Mucosa of gallbladder (tissue), 1 donor: ENCODE measurements at regions not wholly inside any gene's neighbourhood (a gene's known extent, or its start where the extent isn't known, plus 50 kb on each side); places are given as distances from the start of the nearest gene placed in this dataset.
"Not testable (repeated sequence)": the region's sequence is repeated elsewhere in the genome, so short reads cannot be mapped to it uniquely, and the experiment has no call there.

ENCODE experiments used
- DNase-seq: peaks from one replicate; pipeline ENCODE4 v3.0.0-alpha.2; 2020; ENCODE audit warnings: low spot score
- donor health status: DM: no; HTN: no; CAD: no.

GRCh38 chr17:71080937-71081336, 911.6 kb downstream of the KCNJ2 start:
- DNase-seq = no peak

GRCh38 chr17:71081666-71082065, 912.3 kb downstream of the KCNJ2 start:
- DNase-seq = no peak

DNA sequence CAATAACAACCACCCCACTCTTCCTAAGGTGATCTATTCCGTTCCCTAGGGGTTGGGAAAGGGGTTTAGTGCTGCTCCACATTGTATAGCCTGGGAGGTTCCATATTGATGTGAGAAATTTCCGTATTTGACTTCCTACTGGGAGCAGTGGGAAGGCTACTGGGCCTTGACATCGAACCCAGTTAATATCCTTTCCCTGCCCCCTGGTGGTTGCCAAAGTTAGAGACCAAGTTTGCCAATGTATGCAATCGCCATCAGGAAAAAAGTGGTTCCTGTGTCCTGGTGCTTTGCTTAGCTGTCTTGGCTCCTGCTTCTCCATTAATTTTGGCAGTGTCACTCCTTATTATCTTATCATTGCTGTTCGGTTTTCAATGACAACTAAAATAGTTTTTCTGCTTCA, 914.9 kb downstream of the KCNJ2 start:
- no peak for DNase-seq

DNA sequence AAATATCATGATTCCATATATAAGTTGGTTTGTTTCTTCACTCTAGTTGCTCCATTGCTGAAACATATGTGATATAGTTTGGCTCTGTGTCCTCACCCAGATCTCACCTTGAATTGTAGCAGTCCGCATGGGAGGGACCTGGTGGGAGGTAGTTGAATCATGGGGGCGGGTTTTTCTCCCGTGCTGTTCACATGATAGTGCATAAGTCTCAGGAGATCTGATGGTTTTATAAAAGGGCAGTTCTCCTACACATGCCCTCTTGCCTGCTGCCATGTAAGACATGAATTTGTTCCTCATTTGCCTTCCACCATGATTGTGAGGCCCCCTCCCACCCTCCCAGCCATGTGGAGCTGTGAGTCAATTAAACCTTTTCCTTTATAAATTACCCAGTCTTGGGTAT, 915.5 kb downstream of the KCNJ2 start:
- no peak for DNase-seq

DNA sequence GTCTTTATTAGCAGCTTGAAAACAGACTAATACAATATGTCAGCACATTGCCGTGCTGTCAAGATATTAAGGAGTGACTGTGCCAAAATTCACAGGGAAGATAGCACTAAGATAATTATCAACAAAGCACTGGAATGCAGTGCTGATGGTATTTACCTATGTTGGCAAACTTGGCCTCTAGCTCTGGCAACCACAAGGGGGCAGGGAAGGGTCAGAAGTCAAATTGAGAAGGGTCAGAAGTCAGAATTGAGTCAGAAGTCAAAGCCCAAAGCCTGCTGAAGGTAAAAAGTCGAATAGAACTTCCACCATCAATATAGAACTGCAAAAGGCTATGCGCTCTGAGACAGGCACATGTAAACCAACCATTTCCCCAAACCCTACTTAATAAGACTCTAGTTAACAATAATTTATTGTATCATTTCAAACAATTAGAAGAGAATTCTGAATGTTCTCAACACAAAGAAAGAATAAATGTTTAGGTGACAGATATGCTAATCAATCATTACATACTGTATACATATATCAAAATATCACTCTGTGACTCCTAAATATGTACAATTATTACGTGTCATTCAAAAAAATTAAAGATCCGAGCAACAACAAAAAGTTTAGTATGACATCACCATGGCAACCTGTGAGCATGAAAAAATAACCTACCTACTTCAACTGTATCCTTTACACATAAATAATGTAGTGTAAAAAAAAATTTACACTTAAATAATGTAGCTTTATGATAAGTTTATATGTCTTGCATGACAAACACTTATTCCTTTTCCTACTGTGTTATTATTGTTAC, 916.1 kb downstream of the KCNJ2 start:
- no peak for DNase-seq

- DNase-seq = no peak
Measured at GRCh38 chr17:71089431-71089830, 920.1 kb downstream of the KCNJ2 start.

DNA sequence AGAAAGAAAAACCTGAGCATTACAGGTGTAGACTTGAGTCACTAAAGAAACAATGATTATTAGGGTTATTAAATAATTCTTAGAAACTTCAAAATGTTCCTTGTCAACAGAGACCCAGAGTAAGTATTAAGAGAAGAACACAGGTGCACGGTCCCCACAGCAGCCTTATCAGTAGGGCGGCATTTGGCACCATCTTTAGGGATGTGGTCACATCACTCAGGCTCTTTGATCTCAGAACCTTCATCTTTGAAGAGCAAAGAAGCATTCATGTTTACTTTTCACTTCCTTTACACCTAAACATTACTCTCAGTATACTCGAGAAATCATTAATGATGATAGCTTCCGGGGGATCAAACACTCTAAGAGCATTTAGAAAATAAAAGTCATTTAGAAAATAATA, 928.7 kb downstream of the KCNJ2 start:
- DNase-seq = no peak

GRCh38 chr17:71099003-71099714, 929.8 kb downstream of the KCNJ2 start:
- DNase-seq = peak; percentile 54

GRCh38 chr17:71102777-71103176, 933.4 kb downstream of the KCNJ2 start:
- DNase-seq = no peak

- no peak for DNase-seq
Measured at GRCh38 chr17:71104225-71104624, 934.9 kb downstream of the KCNJ2 start.

DNA sequence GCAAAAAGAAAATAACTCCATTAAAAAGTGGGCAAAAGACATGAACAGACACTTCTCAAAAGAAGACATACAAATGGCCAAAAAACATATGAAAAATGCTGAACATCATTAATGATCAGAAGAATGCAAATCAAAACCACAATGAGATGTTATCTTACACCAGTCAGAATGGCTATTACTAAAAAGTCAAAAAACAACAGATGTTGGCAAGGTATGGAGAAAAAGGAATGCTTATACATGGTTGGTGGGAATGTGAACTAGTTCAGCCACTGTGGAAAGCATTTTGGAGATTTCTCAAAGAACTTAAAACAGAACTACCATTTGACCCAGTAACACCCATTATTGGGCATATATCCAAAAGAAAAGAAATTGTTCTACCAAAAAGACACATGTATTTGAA, 936.7 kb downstream of the KCNJ2 start:
- not testable (repeated sequence) for DNase-seq

- DNase-seq = no peak
Measured at GRCh38 chr17:71107136-71107535, 937.8 kb downstream of the KCNJ2 start.

- DNase-seq = no peak
Measured at GRCh38 chr17:71109697-71110096, 940.4 kb downstream of the KCNJ2 start.

GRCh38 chr17:71110326-71110725, 941.0 kb downstream of the KCNJ2 start:
- DNase-seq = no peak

DNA sequence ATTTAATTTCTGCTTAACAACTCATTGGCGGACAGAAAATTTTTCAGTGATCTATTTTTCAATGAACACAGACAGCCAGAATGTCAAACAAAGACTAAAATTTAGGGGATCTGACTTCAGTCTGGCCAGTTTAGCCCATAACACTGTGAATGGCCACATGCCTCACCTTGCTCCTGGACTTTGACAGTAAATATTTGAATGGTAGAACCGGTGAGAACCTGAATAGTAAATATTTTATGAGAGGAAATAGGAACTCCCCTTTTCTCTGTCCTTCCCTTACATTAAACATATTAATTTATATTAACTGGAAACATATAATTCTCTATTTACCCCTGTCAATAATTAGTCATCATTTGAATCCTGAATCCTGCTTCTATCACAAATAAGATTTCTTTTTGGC, 942.1 kb downstream of the KCNJ2 start:
- no peak for DNase-seq

DNA sequence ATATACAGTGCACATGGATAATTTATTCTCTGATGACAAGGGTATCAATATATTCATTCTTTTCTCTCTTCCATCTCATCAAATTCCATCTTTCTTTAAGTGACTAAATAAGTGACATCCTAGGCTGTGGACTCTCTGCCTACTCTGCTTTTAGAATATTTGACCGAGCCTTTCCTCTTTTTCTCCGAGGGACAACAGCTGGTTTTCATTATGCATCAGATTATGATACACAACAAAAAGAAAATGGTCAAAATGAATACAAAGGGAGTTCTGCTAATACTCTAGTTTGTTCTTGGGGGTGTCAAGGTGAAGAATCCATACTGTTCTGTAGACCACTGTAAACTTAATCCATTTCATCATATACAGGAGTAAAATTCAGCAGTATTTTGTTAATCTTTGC, 942.6 kb downstream of the KCNJ2 start:
- DNase-seq = no peak

DNA sequence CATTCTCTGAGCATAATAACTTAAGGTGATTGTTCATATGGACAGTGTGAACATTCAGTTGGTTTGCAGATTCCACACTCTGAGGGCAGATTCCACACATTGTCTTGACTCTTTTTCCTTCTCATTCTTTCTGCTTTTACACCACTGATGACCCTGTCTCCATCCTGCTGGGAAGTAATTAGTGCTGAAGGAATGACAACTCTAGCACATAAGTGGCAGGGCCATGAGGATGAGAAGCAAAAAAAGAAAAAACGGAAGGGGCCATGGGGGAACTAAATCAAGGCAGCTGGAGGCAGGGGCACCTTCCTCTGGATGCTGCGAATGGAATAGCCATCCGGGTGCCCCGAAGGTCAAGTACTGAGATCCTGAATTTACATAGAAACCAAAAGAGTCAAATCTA, 944.0 kb downstream of the KCNJ2 start:
- DNase-seq = no peak

- DNase-seq = no peak
Measured at GRCh38 chr17:71114911-71115668, 945.8 kb downstream of the KCNJ2 start.

- DNase-seq = no peak
Measured at GRCh38 chr17:71115669-71115972, 946.3 kb downstream of the KCNJ2 start.

GRCh38 chr17:71117466-71117865, 948.1 kb downstream of the KCNJ2 start:
- DNase-seq = no peak

- DNase-seq = no peak
Measured at GRCh38 chr17:71118039-71118438, 948.7 kb downstream of the KCNJ2 start.

DNA sequence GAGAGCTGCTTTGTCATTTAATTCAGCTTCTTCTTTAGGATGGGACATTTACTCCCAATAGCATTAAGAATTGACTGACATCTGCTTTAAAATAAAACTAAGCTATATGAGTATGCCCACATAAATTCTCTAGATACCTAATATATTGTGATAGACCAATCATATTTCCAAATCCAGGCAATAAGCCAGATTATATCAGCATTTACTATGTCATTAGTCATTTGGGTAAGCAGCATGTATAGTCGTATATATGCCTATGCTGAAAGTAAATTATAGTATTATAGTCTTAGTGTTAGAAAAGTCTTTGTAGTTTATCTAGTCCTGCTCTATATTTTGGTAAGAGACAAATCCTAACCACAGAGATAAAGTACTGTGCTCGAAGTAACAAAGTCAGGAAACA, 958.1 kb downstream of the KCNJ2 start:
- no peak for DNase-seq

DNA sequence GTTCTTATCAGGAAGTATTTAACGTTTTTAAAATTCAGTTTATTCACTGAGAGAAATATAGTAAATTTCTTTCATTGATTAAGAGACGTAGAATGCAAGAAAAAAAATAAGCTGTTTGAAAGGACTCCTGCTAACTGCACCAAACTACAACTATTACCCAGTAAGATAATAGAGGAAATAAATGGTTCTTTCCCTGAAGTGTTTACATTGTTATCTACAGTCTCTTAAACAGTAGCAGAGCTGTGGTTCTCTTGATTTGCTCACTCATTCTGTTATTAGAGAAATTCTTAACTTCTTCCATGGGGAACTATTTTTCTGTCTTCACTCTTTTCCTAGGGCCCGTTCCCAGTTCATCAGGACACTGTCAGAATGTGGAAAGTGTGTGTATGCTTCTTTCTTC, 973.0 kb downstream of the KCNJ2 start:
- no peak for DNase-seq
